CD14-positive monocyte (primary cell): ENCODE measurements at regions not wholly inside any gene's neighbourhood (a gene's known extent, or its start where the extent isn't known, plus 50 kb on each side); places are given as distances from the start of the nearest gene placed in this dataset.
"Not testable (repeated sequence)": the region's sequence is repeated elsewhere in the genome, so short reads cannot be mapped to it uniquely, and the experiment has no call there.

Experiments
- DNase-seq, 3 donors: peaks; one replicate each; pipeline ENCODE4 v3.0.0-alpha.2; 2011 to 2022
- H2AFZ ChIP-seq: 2 replicates; pipeline ENCODE4 v1.6.0; 2012; ENCODE audit warnings: mild to moderate bottlenecking, low read depth, low read length, inconsistent platforms; ENCODE audit not compliant: insufficient read depth, poor library complexity, severe bottlenecking
- H3K27ac ChIP-seq, 2 donors: 1 replicate in 1 of 2; 2 replicates in 1 of 2; pipeline ENCODE4 v1.5.1; 2012 to 2013; ENCODE audit warnings: low read length in 2 of 2, control low read depth in 1 of 2, inconsistent platforms in 1 of 2, low read depth in 1 of 2, mild to moderate bottlenecking in 1 of 2
- H3K27me3 ChIP-seq, 2 donors: one replicate each; pipeline versions ENCODE4 v1.6.0 to v1.6.1; 2011 to 2013; ENCODE audit warnings: low read length in 2 of 2; ENCODE audit not compliant: control insufficient read depth in 2 of 2, insufficient read depth in 2 of 2
- H3K36me3 ChIP-seq, 2 donors: replicated peaks in 1 of 2; 1 replicate in 1 of 2; 2 replicates in 1 of 2; pipeline versions ENCODE4 v1.5.1 to v1.6.1; 2012 to 2013; ENCODE audit warnings: low read length in 2 of 2, control low read depth in 1 of 2, inconsistent platforms in 1 of 2, mild to moderate bottlenecking in 1 of 2; ENCODE audit not compliant: insufficient read depth in 2 of 2, control insufficient read depth in 1 of 2
- H3K4me1 ChIP-seq, 2 donors: 1 replicate in 1 of 2; 2 replicates in 1 of 2; pipeline versions ENCODE4 v1.5.1 to v1.6.1; 2012 to 2013; ENCODE audit warnings: low read length in 2 of 2, control low read depth in 1 of 2, inconsistent platforms in 1 of 2, mild to moderate bottlenecking in 1 of 2, moderate library complexity in 1 of 2; ENCODE audit not compliant: insufficient read depth in 2 of 2, control insufficient read depth in 1 of 2
- H3K4me2 ChIP-seq: replicated peaks from 2 replicates; pipeline ENCODE3; 2012; ENCODE audit warnings: low read length, moderate library complexity, mild to moderate bottlenecking; ENCODE audit not compliant: poor library complexity, severe bottlenecking; ENCODE audit errors: extremely low read depth
- H3K4me3 ChIP-seq, 3 experiments: fragments of 200-600 bp in 1 of 3; sonication (generic) in 1 of 3; replicated peaks in 1 of 3; 1 replicate in 2 of 3; 2 replicates in 1 of 3; pipeline ENCODE4 v1.5.1; 2011 to 2013; ENCODE audit warnings: low read length in 3 of 3, mild to moderate bottlenecking in 3 of 3, control low read depth in 2 of 3, low read depth in 2 of 3, inconsistent platforms in 1 of 3, moderate library complexity in 1 of 3
- H3K79me2 ChIP-seq: 2 replicates; pipeline ENCODE4 v1.6.0; 2012; ENCODE audit warnings: mild to moderate bottlenecking, control low read depth, inconsistent platforms, low read length, moderate library complexity; ENCODE audit not compliant: insufficient read depth
- H3K9ac ChIP-seq: 2 replicates; pipeline ENCODE4 v1.6.0; 2017; ENCODE audit warnings: low read length, mild to moderate bottlenecking; ENCODE audit not compliant: insufficient read depth, poor library complexity, severe bottlenecking
- H3K9me3 ChIP-seq, 2 donors: replicated peaks in 1 of 2; 1 replicate in 1 of 2; 2 replicates in 1 of 2; pipeline versions ENCODE4 v1.5.1 to v1.6.1; 2012 to 2013; ENCODE audit warnings: low read length in 2 of 2, control low read depth in 1 of 2; ENCODE audit not compliant: control insufficient read depth in 1 of 2, insufficient read depth in 1 of 2
- H4K20me1 ChIP-seq: 2 replicates; pipeline ENCODE4 v1.6.0; 2012; ENCODE audit warnings: mild to moderate bottlenecking, low read length, control low read depth, moderate library complexity; ENCODE audit not compliant: insufficient read depth
- H3K27ac Mint-ChIP-seq, 7 donors: one replicate each; pipeline ENCODE4 v1.8.0; 2020; ENCODE audit warnings: mild to moderate bottlenecking in 7 of 7, mixed read lengths in 7 of 7, moderate library complexity in 6 of 7, inconsistent platforms in 2 of 7
- H3K27me3 Mint-ChIP-seq, 3 donors: one replicate each; pipeline ENCODE4 v1.8.0; 2021 to 2022; ENCODE audit warnings: low read depth in 3 of 3, mild to moderate bottlenecking in 3 of 3, mixed read lengths in 3 of 3, moderate library complexity in 3 of 3, inconsistent platforms in 1 of 3
- H3K36me3 Mint-ChIP-seq, 2 donors: one replicate each; pipeline ENCODE4 v1.8.0; 2020; ENCODE audit warnings: mixed read lengths in 2 of 2, inconsistent platforms in 1 of 2, mild to moderate bottlenecking in 1 of 2
- H3K4me1 Mint-ChIP-seq: one replicate; pipeline ENCODE4 v1.8.0; 2020; ENCODE audit warnings: mild to moderate bottlenecking, mixed read lengths
- H3K4me3 Mint-ChIP-seq, 2 donors: one replicate each; pipeline ENCODE4 v1.8.0; 2020; ENCODE audit warnings: mild to moderate bottlenecking in 2 of 2, mixed read lengths in 2 of 2, moderate library complexity in 1 of 2
- H3K9me3 Mint-ChIP-seq, 7 donors: one replicate each; pipeline ENCODE4 v1.8.0; 2020 to 2022; ENCODE audit warnings: mixed read lengths in 7 of 7, mild to moderate bottlenecking in 6 of 7, moderate library complexity in 6 of 7, inconsistent platforms in 2 of 7
- CTCF ChIP-seq: fragments of 200-600 bp; IDR thresholded peaks from one replicate; pipeline ENCODE4 v1.8.0; 2022; ENCODE audit warnings: antibody characterized with exemption, mild to moderate bottlenecking
- WGBS: methylation state at CpG from one replicate; pipeline ENCODE4 v1.1.5; 2013; ENCODE audit warnings: missing lambda C conversion rate; ENCODE audit not compliant: insufficient coverage; 5-methylcytosine and 5-hydroxymethylcytosine counted together
- intact Hi-C, 2 donors: fragments of 100-400 bp; cut with micrococcal nuclease; formaldehyde crosslinking; loops; one replicate each; pipeline versions ENCODE4 v1.15.0 to v1.15.1; 2023

GRCh38 chr6:134574491-134574890 is 256.6 kb upstream of the SGK1 start:
- Mint-ChIP-seq H3K9me3 (peaks cover 0 to 6% (median 0%) of the 10 kb centered on the region in 7 donors), H3K4me1 (peaks cover 24% of the 10 kb centered on the region), H3K4me3 (no peak overlapping the region), H3K36me3 (peaks cover 0 to 2% of the 10 kb centered on the region in 2 donors), H3K27ac (peak overlapping the region in 2 of 7 donors; percentile 0 to 56), H3K27me3 (peaks cover 0 to 1% (median 0%) of the 10 kb centered on the region in 3 donors)
- peaks cover 12 to 19% of the 10 kb centered on the region in 2 donors for H3K4me1 ChIP-seq
- H3K9ac ChIP-seq, result no peak overlapping the region
- no peaks in the 10 kb centered on the region for H3K79me2 ChIP-seq
- H3K36me3 ChIP-seq, result no peaks in the 10 kb centered on the region
- no peak for TF ChIP-seq CTCF
- H3K27ac ChIP-seq, result no peak overlapping the region
- DNase-seq, result no peak
- no peak overlapping the region for H3K4me2 ChIP-seq
- H3K4me3 ChIP-seq, result no peak overlapping the region
- no peaks in the 10 kb centered on the region for H3K9me3 ChIP-seq
- 42% methylated on average over 2 of the region's 5 CpGs for WGBS
- H4K20me1 ChIP-seq, result no peaks in the 10 kb centered on the region
- no peak overlapping the region for H2AFZ ChIP-seq
- intact Hi-C loops, result no loop called here
- H3K27me3 ChIP-seq, result no peaks in the 10 kb centered on the region

GRCh38 chr6:134569996-134570395 is 252.1 kb upstream of the SGK1 start:
- peak overlapping the region in 1 of 2 donors; percentile 49 for H3K4me3 Mint-ChIP-seq
- not testable (repeated sequence) for H3K4me2 ChIP-seq
- no CpG with 5 or more reads among the region's 3 CpGs for WGBS

More at GRCh38 chr6:134569996-134570395, 252.1 kb upstream of the SGK1 start:
- H3K27me3 ChIP-seq, H3K36me3 Mint-ChIP-seq, H3K27ac ChIP-seq, H3K9me3 Mint-ChIP-seq, H3K9me3 ChIP-seq, H3K9ac ChIP-seq, H3K79me2 ChIP-seq, H4K20me1 ChIP-seq, H3K27me3 Mint-ChIP-seq, intact Hi-C loops, H3K4me3 ChIP-seq, H2AFZ ChIP-seq, H3K36me3 ChIP-seq: not testable (repeated sequence)
- H3K4me1 ChIP-seq, result peaks cover 7 to 14% of the 10 kb centered on the region in 2 donors
- peak overlapping the region in 3 of 7 donors; percentile 22 to 40 (median 37) for H3K27ac Mint-ChIP-seq
- peak in 1 of 3 donors; percentile 11 for DNase-seq
- peaks cover 17% of the 10 kb centered on the region for H3K4me1 Mint-ChIP-seq
